K562 (cell line): ENCODE measurements at regions not wholly inside any gene's neighbourhood (a gene's known extent, or its start where the extent isn't known, plus 50 kb on each side); places are given as distances from the start of the nearest gene placed in this dataset.

ENCODE experiments used
- NR2C2 ChIP-seq, 2 experiments: fragments of 200-800 bp in 1 of 2; sonication (Bioruptor generic) in 1 of 2; sonication (generic) in 1 of 2; formaldehyde crosslinking in 1 of 2; IDR thresholded peaks; 2 replicates each; pipeline versions ENCODE4 v1.6.1 to v1.8.0; 2016 to 2022; ENCODE audit warnings: mild to moderate bottlenecking in 1 of 2, missing compliant biosample characterization in 1 of 2, missing genetic modification characterization in 1 of 2, missing genetic modification reagents in 1 of 2
- PHB ChIP-seq: fragments of 250-450 bp; sonication (Bioruptor Pico); IDR thresholded peaks from 2 replicates; pipeline ENCODE4 v1.5.0; 2021
- ZNF324 ChIP-seq: fragments of 250-450 bp; sonication (Bioruptor Pico); IDR thresholded peaks from 2 replicates; pipeline ENCODE4 v1.4.0; 2020; ENCODE audit warnings: mild to moderate bottlenecking
- TF ChIP-seq, protein P1 (sequence below): fragments of 250-450 bp; sonication (Bioruptor Pico); IDR thresholded peaks from 2 replicates; pipeline ENCODE4 v1.8.0; 2021; ENCODE audit warnings: moderate library complexity, mild to moderate bottlenecking, inconsistent platforms
- TF ChIP-seq, protein P2 (sequence below), 2 experiments: fragments of 250-450 bp in 1 of 2; fragments of 450-650 bp in 1 of 2; sonication (Bioruptor Pico) in 1 of 2; IDR thresholded peaks; 2 replicates each; pipeline versions ENCODE4 v1.6.1 to v1.8.0; 2016 to 2021; ENCODE audit warnings: mild to moderate bottlenecking in 2 of 2, moderate library complexity in 2 of 2, missing compliant biosample characterization in 1 of 2, missing genetic modification characterization in 1 of 2
- TF ChIP-seq, protein P3 (sequence below): fragments of 250-450 bp; sonication (Bioruptor Pico); IDR thresholded peaks from 2 replicates; pipeline ENCODE4 v1.4.0; 2020

DNA sequence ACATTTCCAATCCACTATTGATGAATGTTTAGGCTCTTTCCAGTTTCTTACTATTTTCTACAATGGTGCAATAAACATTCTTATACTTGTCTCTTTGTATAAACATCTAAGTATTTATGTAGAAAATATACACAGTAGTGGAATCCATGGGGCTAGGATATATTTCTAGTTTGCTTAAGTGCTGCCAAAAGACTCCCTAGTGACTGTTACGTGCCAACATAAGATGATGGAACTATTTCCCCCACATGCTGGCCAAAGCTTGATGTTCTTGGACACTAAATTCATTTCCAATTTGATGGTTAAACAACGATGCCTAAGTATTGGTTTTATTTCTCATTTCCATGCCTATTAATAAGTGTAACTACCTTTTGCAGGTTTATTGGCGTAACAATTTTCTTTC, 378.4 kb upstream of the HNRNPA3 start (continued):
- TF ChIP-seq, protein P1, sequence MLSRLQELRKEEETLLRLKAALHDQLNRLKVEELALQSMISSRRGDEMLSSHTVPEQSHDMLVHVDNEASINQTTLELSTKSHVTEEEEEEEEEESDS (CRISPR knock-in tag): no peak
- TF ChIP-seq ZNF324 (CRISPR knock-in tag) (no peak), NR2C2 (CRISPR knock-in tag; IDR thresholded peaks at IDR 0.05) (no peak), NR2C2 (tag; IDR thresholded peaks at IDR 0.05) (no peak), PHB (no peak)
- TF ChIP-seq, protein P2, sequence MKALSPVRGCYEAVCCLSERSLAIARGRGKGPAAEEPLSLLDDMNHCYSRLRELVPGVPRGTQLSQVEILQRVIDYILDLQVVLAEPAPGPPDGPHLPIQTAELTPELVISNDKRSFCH (CRISPR knock-in tag; IDR thresholded peaks at IDR 0.05): no peak
- TF ChIP-seq, protein P2 (tag; IDR thresholded peaks at IDR 0.05): no peak
- TF ChIP-seq, protein P3, sequence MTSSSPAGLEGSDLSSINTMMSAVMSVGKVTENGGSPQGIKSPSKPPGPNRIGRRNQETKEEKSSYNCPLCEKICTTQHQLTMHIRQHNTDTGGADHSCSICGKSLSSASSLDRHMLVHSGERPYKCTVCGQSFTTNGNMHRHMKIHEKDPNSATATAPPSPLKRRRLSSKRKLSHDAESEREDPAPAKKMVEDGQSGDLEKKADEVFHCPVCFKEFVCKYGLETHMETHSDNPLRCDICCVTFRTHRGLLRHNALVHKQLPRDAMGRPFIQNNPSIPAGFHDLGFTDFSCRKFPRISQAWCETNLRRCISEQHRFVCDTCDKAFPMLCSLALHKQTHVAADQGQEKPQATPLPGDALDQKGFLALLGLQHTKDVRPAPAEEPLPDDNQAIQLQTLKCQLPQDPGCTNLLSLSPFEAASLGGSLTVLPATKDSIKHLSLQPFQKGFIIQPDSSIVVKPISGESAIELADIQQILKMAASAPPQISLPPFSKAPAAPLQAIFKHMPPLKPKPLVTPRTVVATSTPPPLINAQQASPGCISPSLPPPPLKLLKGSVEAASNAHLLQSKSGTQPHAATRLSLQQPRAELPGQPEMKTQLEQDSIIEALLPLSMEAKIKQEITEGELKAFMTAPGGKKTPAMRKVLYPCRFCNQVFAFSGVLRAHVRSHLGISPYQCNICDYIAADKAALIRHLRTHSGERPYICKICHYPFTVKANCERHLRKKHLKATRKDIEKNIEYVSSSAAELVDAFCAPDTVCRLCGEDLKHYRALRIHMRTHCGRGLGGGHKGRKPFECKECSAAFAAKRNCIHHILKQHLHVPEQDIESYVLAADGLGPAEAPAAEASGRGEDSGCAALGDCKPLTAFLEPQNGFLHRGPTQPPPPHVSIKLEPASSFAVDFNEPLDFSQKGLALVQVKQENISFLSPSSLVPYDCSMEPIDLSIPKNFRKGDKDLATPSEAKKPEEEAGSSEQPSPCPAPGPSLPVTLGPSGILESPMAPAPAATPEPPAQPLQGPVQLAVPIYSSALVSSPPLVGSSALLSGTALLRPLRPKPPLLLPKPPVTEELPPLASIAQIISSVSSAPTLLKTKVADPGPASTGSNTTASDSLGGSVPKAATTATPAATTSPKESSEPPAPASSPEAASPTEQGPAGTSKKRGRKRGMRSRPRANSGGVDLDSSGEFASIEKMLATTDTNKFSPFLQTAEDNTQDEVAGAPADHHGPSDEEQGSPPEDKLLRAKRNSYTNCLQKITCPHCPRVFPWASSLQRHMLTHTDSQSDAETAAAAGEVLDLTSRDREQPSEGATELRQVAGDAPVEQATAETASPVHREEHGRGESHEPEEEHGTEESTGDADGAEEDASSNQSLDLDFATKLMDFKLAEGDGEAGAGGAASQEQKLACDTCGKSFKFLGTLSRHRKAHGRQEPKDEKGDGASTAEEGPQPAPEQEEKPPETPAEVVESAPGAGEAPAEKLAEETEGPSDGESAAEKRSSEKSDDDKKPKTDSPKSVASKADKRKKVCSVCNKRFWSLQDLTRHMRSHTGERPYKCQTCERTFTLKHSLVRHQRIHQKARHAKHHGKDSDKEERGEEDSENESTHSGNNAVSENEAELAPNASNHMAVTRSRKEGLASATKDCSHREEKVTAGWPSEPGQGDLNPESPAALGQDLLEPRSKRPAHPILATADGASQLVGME (CRISPR knock-in tag): no peak
